Thoracic aorta (tissue), 2 donors: ENCODE measurements at regions not wholly inside any gene's neighbourhood (a gene's known extent, or its start where the extent isn't known, plus 50 kb on each side); places are given as distances from the start of the nearest gene placed in this dataset.

Experiments used
- ATAC-seq: fragments of 150-250 bp; one replicate; pipeline ENCODE4 v1.8.0; 2017; ENCODE audit warnings: low read depth; ENCODE audit not compliant: insufficient number of reproducible peaks, low FRiP score
- DNase-seq: peaks from one replicate; pipeline ENCODE4 v3.0.0-alpha.2; 2020; ENCODE audit warnings: low spot score
- H3K27ac ChIP-seq, 2 donors: fragments of 200-600 bp; sonication (generic); 1 replicate in 1 of 2; 2 replicates in 1 of 2; pipeline ENCODE4 v1.5.1; 2016; ENCODE audit warnings: mild to moderate bottlenecking in 2 of 2, moderate library complexity in 2 of 2
- H3K27me3 ChIP-seq: fragments of 200-600 bp; sonication (generic); replicated peaks from 2 replicates; pipeline ENCODE4 v1.6.0; 2016; ENCODE audit warnings: mild to moderate bottlenecking; ENCODE audit not compliant: insufficient read depth
- H3K36me3 ChIP-seq: fragments of 200-600 bp; sonication (generic); one replicate; pipeline ENCODE4 v1.5.1; 2016
- H3K4me1 ChIP-seq, 2 donors: fragments of 200-600 bp; sonication (generic); 1 replicate in 1 of 2; 2 replicates in 1 of 2; pipeline versions ENCODE4 v1.5.1 to v1.6.0; 2016; ENCODE audit warnings: low read depth in 2 of 2, mild to moderate bottlenecking in 1 of 2; ENCODE audit not compliant: control insufficient read depth in 1 of 2
- H3K4me3 ChIP-seq: fragments of 200-600 bp; sonication (generic); 2 replicates; pipeline ENCODE4 v1.5.1; 2016; ENCODE audit warnings: mild to moderate bottlenecking
- H3K9me3 ChIP-seq: fragments of 200-600 bp; sonication (generic); 2 replicates; pipeline ENCODE4 v1.5.1; 2016
- CTCF ChIP-seq: fragments of 200-600 bp; sonication (generic); IDR thresholded peaks from one replicate; pipeline ENCODE4 v1.5.1; 2019; ENCODE audit warnings: antibody characterized with exemption

DNA sequence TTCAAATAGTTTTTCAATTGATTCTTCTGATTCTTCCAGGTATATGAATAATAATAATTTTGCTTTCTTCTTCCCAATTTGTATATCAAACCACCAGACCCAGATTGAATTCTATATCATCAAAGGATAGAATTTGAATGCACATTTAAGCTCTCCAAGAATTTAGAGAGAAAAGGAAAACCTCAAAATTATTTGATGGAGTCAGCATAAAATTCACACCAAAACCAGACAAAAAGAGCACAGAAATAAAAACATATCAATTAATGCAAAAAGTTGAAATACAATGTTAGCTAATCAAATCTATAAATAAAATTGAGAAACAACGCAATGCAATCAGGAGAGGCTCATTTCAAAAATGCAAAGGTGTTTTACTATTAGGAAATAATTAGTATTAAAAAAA lies 248.0 kb upstream of the HS6ST1 start:
- no peak overlapping the region for H3K27ac ChIP-seq
- H3K27me3 ChIP-seq, result no peaks in the 10 kb centered on the region
- H3K36me3 ChIP-seq, result no peaks in the 10 kb centered on the region
- DNase-seq (no peak), ATAC-seq (no peak)
- H3K4me1 ChIP-seq, result peaks cover 9 to 19% of the 10 kb centered on the region in 2 donors
- no peak for TF ChIP-seq CTCF
- no peaks in the 10 kb centered on the region for H3K9me3 ChIP-seq
- no peak overlapping the region for H3K4me3 ChIP-seq

DNA sequence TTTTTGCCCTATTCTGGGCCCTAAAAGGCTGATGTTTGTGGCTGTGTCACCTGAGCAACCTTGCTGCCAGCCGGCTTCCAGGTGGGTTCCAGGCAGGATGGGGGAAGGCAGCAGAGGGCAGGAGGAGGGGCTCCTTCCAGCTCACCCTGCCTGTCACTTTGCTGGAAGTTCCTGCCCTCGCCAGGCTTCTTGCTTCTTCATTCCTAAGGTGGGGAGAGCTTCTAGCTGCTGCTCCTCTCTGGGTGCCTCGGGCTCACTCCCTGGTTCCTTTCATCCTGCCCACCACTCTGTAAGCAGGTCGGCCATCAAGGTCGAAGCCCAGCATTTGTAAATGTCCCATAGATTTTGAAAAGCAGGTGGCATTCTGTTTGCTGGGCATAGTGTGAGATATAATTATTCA lies 249.4 kb upstream of the HS6ST1 start:
- no peaks in the 10 kb centered on the region for H3K36me3 ChIP-seq
- no peaks in the 10 kb centered on the region for H3K9me3 ChIP-seq
- H3K27me3 ChIP-seq, result no peaks in the 10 kb centered on the region
- no peak overlapping the region for H3K4me3 ChIP-seq
- no peak overlapping the region for H3K27ac ChIP-seq
- no peak for ATAC-seq
- TF ChIP-seq CTCF, result no peak
- H3K4me1 ChIP-seq, result peaks cover 5 to 10% of the 10 kb centered on the region in 2 donors
- no peak for DNase-seq

DNA sequence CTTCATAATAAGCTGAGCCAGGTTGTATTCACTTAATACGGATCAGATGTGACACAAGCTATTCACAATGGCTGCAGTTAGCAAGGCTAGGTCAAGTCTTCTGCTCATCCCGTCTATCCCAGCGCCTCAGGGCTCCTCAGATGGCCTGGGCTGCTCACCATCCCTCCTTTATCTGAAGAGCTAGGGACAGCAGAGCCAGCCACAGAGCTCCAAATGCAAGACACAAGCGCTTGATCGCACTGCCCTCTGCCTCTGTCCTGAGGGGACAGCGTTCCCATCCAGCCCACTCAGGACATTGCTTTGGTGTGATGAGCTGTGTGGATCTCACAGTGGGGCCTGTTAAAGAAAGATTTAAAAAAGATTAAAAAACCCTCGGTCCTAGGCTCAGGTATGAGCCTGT lies 254.4 kb upstream of the HS6ST1 start:
- TF ChIP-seq CTCF, result no peak
- Histone ChIP-seq H3K27me3 (no peaks in the 10 kb centered on the region), H3K4me3 (no peak overlapping the region), H3K9me3 (no peaks in the 10 kb centered on the region), H3K27ac (no peak overlapping the region), H3K36me3 (no peaks in the 10 kb centered on the region), H3K4me1 (no peaks in the 10 kb centered on the region)
- DNase-seq, result no peak
- ATAC-seq, result no peak

- H3K9me3 ChIP-seq, result no peaks in the 10 kb centered on the region
- H3K27me3 ChIP-seq, result no peaks in the 10 kb centered on the region
- DNase-seq (no peak), ATAC-seq (no peak)
- no peak overlapping the region for H3K4me3 ChIP-seq
- H3K36me3 ChIP-seq, result no peaks in the 10 kb centered on the region
- H3K4me1 ChIP-seq, result no peaks in the 10 kb centered on the region
- H3K27ac ChIP-seq, result no peak overlapping the region
- no peak for TF ChIP-seq CTCF
These were observed 254.9 kb upstream of the HS6ST1 start for GRCh38 chr2:128573531-128573930.

GRCh38 chr2:128577141-128577930 lies 258.7 kb upstream of the HS6ST1 start:
- no peak overlapping the region for H3K27ac ChIP-seq
- DNase-seq, result no peak
- H3K4me3 ChIP-seq, result no peak overlapping the region
- H3K9me3 ChIP-seq, result no peaks in the 10 kb centered on the region
- H3K27me3 ChIP-seq, result no peaks in the 10 kb centered on the region
- TF ChIP-seq CTCF, result no peak
- ATAC-seq, result no peak
- no peaks in the 10 kb centered on the region for H3K36me3 ChIP-seq
- no peaks in the 10 kb centered on the region for H3K4me1 ChIP-seq
